ENCODE measurements at regions not wholly inside any gene's neighbourhood (a gene's known extent, or its start where the extent isn't known, plus 50 kb on each side); places are given as distances from the start of the nearest gene placed in this dataset.

GRCh38 chr3:107297597-107297996 lies 79.6 kb upstream of the CCDC54 start:
- no peak overlapping the region for H3K27ac Mint-ChIP-seq
- ChIA-PET CTCF (no interaction called here), POLR2A (no interaction called here)

GRCh38 chr3:107307205-107307604 lies 70.0 kb upstream of the CCDC54 start:
- Histone ChIP-seq H3K36me3 (ENCODE audit: control insufficient read depth in 2 of 2, extremely low read depth in 1 of 2, insufficient read depth in 1 of 2, low read length in 1 of 2) (no peaks in the 10 kb centered on the region), H3K4me1 (ENCODE audit: control insufficient read depth in 1 of 2, extremely low read depth in 1 of 2, insufficient read depth in 2 of 2, low read length in 2 of 2) (no peaks in the 10 kb centered on the region), H3K4me3 (ENCODE audit: control insufficient read depth in 1 of 2, extremely low read depth in 1 of 2, low read length in 1 of 2) (no peak overlapping the region), H3K27me3 (replicated peaks in 1 of 2; ENCODE audit: control insufficient read depth in 2 of 2, extremely low read depth in 1 of 2, insufficient read depth in 2 of 2, low read length in 1 of 2) (no peaks in the 10 kb centered on the region), H3K27ac (ENCODE audit: low read length) (no peak overlapping the region), H3K9me3 (no peaks in the 10 kb centered on the region)
- H3K4me1 Mint-ChIP-seq, result no peaks in the 10 kb centered on the region
- CTCF ChIA-PET, result no interaction called here
- H3K36me3 Mint-ChIP-seq, result no peaks in the 10 kb centered on the region
- H3K4me3 Mint-ChIP-seq, result no peak overlapping the region
- no peaks in the 10 kb centered on the region for H3K9me3 Mint-ChIP-seq
- no peaks in the 10 kb centered on the region for H3K27me3 Mint-ChIP-seq
- ATAC-seq (replicated peaks in 1 of 4) (no peak), DNase-seq (no peak)
- POLR2A ChIA-PET, result no interaction called here
- 89% methylated on average over 1 of the region's 2 CpGs for WGBS (ENCODE audit: insufficient coverage)
- no peak overlapping the region for H3K27ac Mint-ChIP-seq

More at GRCh38 chr3:107297597-107297996, 79.6 kb upstream of the CCDC54 start:
- no peak overlapping the region for H3K4me3 Mint-ChIP-seq
- H3K4me3 ChIP-seq (ENCODE audit: control insufficient read depth in 1 of 2, extremely low read depth in 1 of 2, low read length in 1 of 2), result no peak overlapping the region
- ATAC-seq (replicated peaks in 1 of 4) (no peak), DNase-seq (no peak)
- no peaks in the 10 kb centered on the region for H3K36me3 Mint-ChIP-seq
- WGBS (ENCODE audit: insufficient coverage), result 86% methylated on average over 1 of the region's 3 CpGs
- peaks cover 0 to 14% (median 3%) of the 10 kb centered on the region in 3 donors for H3K9me3 Mint-ChIP-seq
- no peaks in the 10 kb centered on the region for H3K9me3 ChIP-seq
- H3K4me1 ChIP-seq (ENCODE audit: control insufficient read depth in 1 of 2, extremely low read depth in 1 of 2, insufficient read depth in 2 of 2, low read length in 2 of 2), result no peaks in the 10 kb centered on the region
- H3K27ac ChIP-seq (ENCODE audit: low read length), result no peak overlapping the region
- H3K4me1 Mint-ChIP-seq, result no peaks in the 10 kb centered on the region
- H3K27me3 ChIP-seq (replicated peaks in 1 of 2; ENCODE audit: control insufficient read depth in 2 of 2, extremely low read depth in 1 of 2, insufficient read depth in 2 of 2, low read length in 1 of 2), result no peaks in the 10 kb centered on the region
- no peaks in the 10 kb centered on the region for H3K36me3 ChIP-seq (ENCODE audit: control insufficient read depth in 2 of 2, extremely low read depth in 1 of 2, insufficient read depth in 1 of 2, low read length in 1 of 2)
- H3K27me3 Mint-ChIP-seq, result peaks cover 0 to 3% of the 10 kb centered on the region in 2 donors

GRCh38 chr3:107308716-107309115 lies 68.5 kb upstream of the CCDC54 start:
- Mint-ChIP-seq H3K9me3 (no peaks in the 10 kb centered on the region), H3K27ac (no peak overlapping the region), H3K36me3 (no peaks in the 10 kb centered on the region), H3K4me1 (no peaks in the 10 kb centered on the region), H3K4me3 (no peak overlapping the region), H3K27me3 (peaks cover 0 to 2% of the 10 kb centered on the region in 2 donors)
- no peak overlapping the region for H3K27ac ChIP-seq (ENCODE audit: low read length)
- no peaks in the 10 kb centered on the region for H3K36me3 ChIP-seq (ENCODE audit: control insufficient read depth in 2 of 2, extremely low read depth in 1 of 2, insufficient read depth in 1 of 2, low read length in 1 of 2)
- DNase-seq (no peak), ATAC-seq (replicated peaks in 1 of 4) (no peak)
- no peak overlapping the region for H3K4me3 ChIP-seq (ENCODE audit: control insufficient read depth in 1 of 2, extremely low read depth in 1 of 2, low read length in 1 of 2)
- POLR2A ChIA-PET, result no interaction called here
- CTCF ChIA-PET, result no interaction called here
- H3K4me1 ChIP-seq (ENCODE audit: control insufficient read depth in 1 of 2, extremely low read depth in 1 of 2, insufficient read depth in 2 of 2, low read length in 2 of 2), result no peaks in the 10 kb centered on the region
- H3K9me3 ChIP-seq, result no peaks in the 10 kb centered on the region
- no peaks in the 10 kb centered on the region for H3K27me3 ChIP-seq (replicated peaks in 1 of 2; ENCODE audit: control insufficient read depth in 2 of 2, extremely low read depth in 1 of 2, insufficient read depth in 2 of 2, low read length in 1 of 2)
- WGBS (ENCODE audit: insufficient coverage), result 94% methylated on average over 2 of the region's 2 CpGs

- CTCF ChIA-PET, result no interaction called here
- Mint-ChIP-seq H3K27ac (no peak overlapping the region), H3K4me1 (no peaks in the 10 kb centered on the region), H3K36me3 (no peaks in the 10 kb centered on the region), H3K9me3 (no peaks in the 10 kb centered on the region), H3K27me3 (peaks cover 0 to 2% of the 10 kb centered on the region in 2 donors), H3K4me3 (no peak overlapping the region)
- H3K4me1 ChIP-seq (ENCODE audit: control insufficient read depth in 1 of 2, extremely low read depth in 1 of 2, insufficient read depth in 2 of 2, low read length in 2 of 2), result no peaks in the 10 kb centered on the region
- H3K4me3 ChIP-seq (ENCODE audit: control insufficient read depth in 1 of 2, extremely low read depth in 1 of 2, low read length in 1 of 2), result no peak overlapping the region
- no peak for ATAC-seq (replicated peaks in 1 of 4)
- no CpG with 5 or more reads among the region's 1 CpG for WGBS (ENCODE audit: insufficient coverage)
- no peaks in the 10 kb centered on the region for H3K36me3 ChIP-seq (ENCODE audit: control insufficient read depth in 2 of 2, extremely low read depth in 1 of 2, insufficient read depth in 1 of 2, low read length in 1 of 2)
- POLR2A ChIA-PET, result no interaction called here
- no peak overlapping the region for H3K27ac ChIP-seq (ENCODE audit: low read length)
- no peaks in the 10 kb centered on the region for H3K9me3 ChIP-seq
- DNase-seq, result no peak
- no peaks in the 10 kb centered on the region for H3K27me3 ChIP-seq (replicated peaks in 1 of 2; ENCODE audit: control insufficient read depth in 2 of 2, extremely low read depth in 1 of 2, insufficient read depth in 2 of 2, low read length in 1 of 2)
Measured at GRCh38 chr3:107309312-107309711, 67.9 kb upstream of the CCDC54 start.

- no peaks in the 10 kb centered on the region for H3K9me3 ChIP-seq
- no peaks in the 10 kb centered on the region for H3K9me3 Mint-ChIP-seq
- H3K4me3 Mint-ChIP-seq, result no peak overlapping the region
- no peaks in the 10 kb centered on the region for H3K36me3 Mint-ChIP-seq
- no peaks in the 10 kb centered on the region for H3K36me3 ChIP-seq (ENCODE audit: control insufficient read depth in 2 of 2, extremely low read depth in 1 of 2, insufficient read depth in 1 of 2, low read length in 1 of 2)
- H3K27ac Mint-ChIP-seq, result no peak overlapping the region
- no peak overlapping the region for H3K27ac ChIP-seq (ENCODE audit: low read length)
- DNase-seq (no peak), ATAC-seq (replicated peaks in 1 of 4) (no peak)
- WGBS (ENCODE audit: insufficient coverage), result 100% methylated on average over 1 of the region's 3 CpGs
- no peaks in the 10 kb centered on the region for H3K4me1 Mint-ChIP-seq
- H3K4me3 ChIP-seq (ENCODE audit: control insufficient read depth in 1 of 2, extremely low read depth in 1 of 2, low read length in 1 of 2), result no peak overlapping the region
- POLR2A ChIA-PET, result no interaction called here
- H3K4me1 ChIP-seq (ENCODE audit: control insufficient read depth in 1 of 2, extremely low read depth in 1 of 2, insufficient read depth in 2 of 2, low read length in 2 of 2), result no peaks in the 10 kb centered on the region
- peaks cover 0 to 18% of the 10 kb centered on the region in 2 experiments for H3K27me3 ChIP-seq (replicated peaks in 1 of 2; ENCODE audit: control insufficient read depth in 2 of 2, extremely low read depth in 1 of 2, insufficient read depth in 2 of 2, low read length in 1 of 2)
- peaks cover 11 to 27% of the 10 kb centered on the region in 2 donors for H3K27me3 Mint-ChIP-seq
- CTCF ChIA-PET, result no interaction called here
Measured at GRCh38 chr3:107313711-107314110, 63.5 kb upstream of the CCDC54 start.

GRCh38 chr3:107315141-107315540 lies 62.1 kb upstream of the CCDC54 start:
- no peak overlapping the region for H3K4me3 Mint-ChIP-seq
- ATAC-seq (replicated peaks in 1 of 4), result no peak
- Histone ChIP-seq H3K4me1 (ENCODE audit: control insufficient read depth in 1 of 2, extremely low read depth in 1 of 2, insufficient read depth in 2 of 2, low read length in 2 of 2) (no peaks in the 10 kb centered on the region), H3K36me3 (ENCODE audit: control insufficient read depth in 2 of 2, extremely low read depth in 1 of 2, insufficient read depth in 1 of 2, low read length in 1 of 2) (no peaks in the 10 kb centered on the region), H3K9me3 (no peaks in the 10 kb centered on the region), H3K27ac (ENCODE audit: low read length) (no peak overlapping the region), H3K27me3 (replicated peaks in 1 of 2; ENCODE audit: control insufficient read depth in 2 of 2, extremely low read depth in 1 of 2, insufficient read depth in 2 of 2, low read length in 1 of 2) (peaks cover 0 to 18% of the 10 kb centered on the region in 2 experiments), H3K4me3 (ENCODE audit: control insufficient read depth in 1 of 2, extremely low read depth in 1 of 2, low read length in 1 of 2) (no peak overlapping the region)
- H3K4me1 Mint-ChIP-seq, result no peaks in the 10 kb centered on the region
- no peaks in the 10 kb centered on the region for H3K36me3 Mint-ChIP-seq
- ChIA-PET CTCF (no interaction called here), POLR2A (no interaction called here)
- no peaks in the 10 kb centered on the region for H3K9me3 Mint-ChIP-seq
- DNase-seq, result no peak
- H3K27me3 Mint-ChIP-seq, result peaks cover 11 to 27% of the 10 kb centered on the region in 2 donors
- H3K27ac Mint-ChIP-seq, result no peak overlapping the region
- WGBS (ENCODE audit: insufficient coverage), result 70% methylated on average over 2 of the region's 4 CpGs

GRCh38 chr3:107323723-107324122 lies 53.5 kb upstream of the CCDC54 start:
- CTCF ChIA-PET, result interaction anchor here in 1 of 2 donors (0.6 kb wide), 1 partner anchor 336 kb away, joined by 3 read pairs; no protein-coding TSS in a partner anchor
- H3K9me3 ChIP-seq, result no peaks in the 10 kb centered on the region
- Mint-ChIP-seq H3K4me1 (no peaks in the 10 kb centered on the region), H3K4me3 (no peak overlapping the region), H3K36me3 (no peaks in the 10 kb centered on the region), H3K9me3 (no peaks in the 10 kb centered on the region), H3K27me3 (peaks cover 0 to 6% of the 10 kb centered on the region in 2 donors), H3K27ac (no peak overlapping the region)
- no peak overlapping the region for H3K27ac ChIP-seq (ENCODE audit: low read length)
- POLR2A ChIA-PET, result no interaction called here
- DNase-seq, result no peak
- H3K36me3 ChIP-seq (ENCODE audit: control insufficient read depth in 2 of 2, extremely low read depth in 1 of 2, insufficient read depth in 1 of 2, low read length in 1 of 2), result no peaks in the 10 kb centered on the region
- WGBS (ENCODE audit: insufficient coverage), result 89% methylated on average over 2 of the region's 2 CpGs
- H3K4me1 ChIP-seq (ENCODE audit: control insufficient read depth in 1 of 2, extremely low read depth in 1 of 2, insufficient read depth in 2 of 2, low read length in 2 of 2), result no peaks in the 10 kb centered on the region
- ATAC-seq (replicated peaks in 1 of 4), result no peak
- H3K27me3 ChIP-seq (replicated peaks in 1 of 2; ENCODE audit: control insufficient read depth in 2 of 2, extremely low read depth in 1 of 2, insufficient read depth in 2 of 2, low read length in 1 of 2), result no peaks in the 10 kb centered on the region
- no peak overlapping the region for H3K4me3 ChIP-seq (ENCODE audit: control insufficient read depth in 1 of 2, extremely low read depth in 1 of 2, low read length in 1 of 2)
